Lower leg skin (tissue), 3 donors: ENCODE measurements at regions not wholly inside any gene's neighbourhood (a gene's known extent, or its start where the extent isn't known, plus 50 kb on each side); places are given as distances from the start of the nearest gene placed in this dataset.

ENCODE experiments used
- CTCF ChIP-seq, 3 donors: fragments of 450-650 bp; IDR thresholded peaks; one replicate each; pipeline ENCODE4 v1.5.1; 2016; ENCODE audit warnings: antibody characterized with exemption in 3 of 3, mild to moderate bottlenecking in 3 of 3, moderate library complexity in 2 of 3
- POLR2A ChIP-seq, 2 donors: fragments of 450-650 bp; IDR thresholded peaks; one replicate each; pipeline ENCODE4 v1.6.1; 2016 to 2017; ENCODE audit warnings: antibody characterized with exemption in 2 of 2, mild to moderate bottlenecking in 1 of 2, moderate library complexity in 1 of 2

GRCh38 chr1:219371471-219371870 is 197.8 kb downstream of the LYPLAL1 start:
- TF ChIP-seq CTCF (IDR thresholded peaks at IDR 0.05) (no peak), POLR2A (IDR thresholded peaks at IDR 0.05) (no peak)
